GM20000 (cell line): ENCODE measurements at regions not wholly inside any gene's neighbourhood (a gene's known extent, or its start where the extent isn't known, plus 50 kb on each side); places are given as distances from the start of the nearest gene placed in this dataset.

ENCODE experiments used
- DNase-seq: peaks from one replicate; pipeline ENCODE4 v3.0.0; 2012; ENCODE audit warnings: low spot score
- TF ChIP-seq, protein P1 (sequence below): IDR thresholded peaks from 2 replicates; pipeline ENCODE4 v1.5.1; 2012; ENCODE audit warnings: mild to moderate bottlenecking, control low read depth; ENCODE audit errors: extremely low read depth, missing control alignments

- TF ChIP-seq, protein P1, sequence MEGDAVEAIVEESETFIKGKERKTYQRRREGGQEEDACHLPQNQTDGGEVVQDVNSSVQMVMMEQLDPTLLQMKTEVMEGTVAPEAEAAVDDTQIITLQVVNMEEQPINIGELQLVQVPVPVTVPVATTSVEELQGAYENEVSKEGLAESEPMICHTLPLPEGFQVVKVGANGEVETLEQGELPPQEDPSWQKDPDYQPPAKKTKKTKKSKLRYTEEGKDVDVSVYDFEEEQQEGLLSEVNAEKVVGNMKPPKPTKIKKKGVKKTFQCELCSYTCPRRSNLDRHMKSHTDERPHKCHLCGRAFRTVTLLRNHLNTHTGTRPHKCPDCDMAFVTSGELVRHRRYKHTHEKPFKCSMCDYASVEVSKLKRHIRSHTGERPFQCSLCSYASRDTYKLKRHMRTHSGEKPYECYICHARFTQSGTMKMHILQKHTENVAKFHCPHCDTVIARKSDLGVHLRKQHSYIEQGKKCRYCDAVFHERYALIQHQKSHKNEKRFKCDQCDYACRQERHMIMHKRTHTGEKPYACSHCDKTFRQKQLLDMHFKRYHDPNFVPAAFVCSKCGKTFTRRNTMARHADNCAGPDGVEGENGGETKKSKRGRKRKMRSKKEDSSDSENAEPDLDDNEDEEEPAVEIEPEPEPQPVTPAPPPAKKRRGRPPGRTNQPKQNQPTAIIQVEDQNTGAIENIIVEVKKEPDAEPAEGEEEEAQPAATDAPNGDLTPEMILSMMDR = no peak
Observed at GRCh38 chr12:46711756-46712155, 114.0 kb downstream of the SLC38A4 start.

GRCh38 chr12:46710125-46710743 lies 115.6 kb downstream of the SLC38A4 start:
- DNase-seq = no peak
- TF ChIP-seq, protein P1 = no peak

More at GRCh38 chr12:46711756-46712155, 114.0 kb downstream of the SLC38A4 start:
- DNase-seq = no peak

- DNase-seq = no peak
- TF ChIP-seq, protein P1 = no peak
Observed at GRCh38 chr12:46702581-46703344, 123.0 kb downstream of the SLC38A4 start.

GRCh38 chr12:46701356-46701755 lies 124.4 kb downstream of the SLC38A4 start:
- no peak for DNase-seq
- TF ChIP-seq, protein P1 = no peak

DNA sequence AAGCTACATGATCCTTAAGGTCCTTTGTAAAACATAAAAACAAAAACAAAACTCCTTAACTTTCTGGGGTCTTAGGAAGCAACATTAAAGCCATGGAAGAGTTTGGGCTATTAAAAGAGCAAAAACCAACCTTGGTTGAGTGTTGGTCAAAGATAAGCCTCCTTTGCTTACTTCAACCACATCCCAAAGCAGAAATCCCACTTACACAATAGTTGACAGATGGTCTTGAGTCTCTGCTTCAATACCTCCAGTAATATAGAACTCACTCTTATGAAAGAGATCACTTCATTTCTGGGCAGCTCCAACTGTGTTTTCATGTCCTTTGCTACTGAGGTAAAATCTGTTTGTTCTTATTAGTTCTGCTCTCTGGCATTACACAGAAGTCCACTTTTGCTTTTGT lies 125.8 kb downstream of the SLC38A4 start:
- TF ChIP-seq, protein P1 = no peak
- DNase-seq = no peak

DNA sequence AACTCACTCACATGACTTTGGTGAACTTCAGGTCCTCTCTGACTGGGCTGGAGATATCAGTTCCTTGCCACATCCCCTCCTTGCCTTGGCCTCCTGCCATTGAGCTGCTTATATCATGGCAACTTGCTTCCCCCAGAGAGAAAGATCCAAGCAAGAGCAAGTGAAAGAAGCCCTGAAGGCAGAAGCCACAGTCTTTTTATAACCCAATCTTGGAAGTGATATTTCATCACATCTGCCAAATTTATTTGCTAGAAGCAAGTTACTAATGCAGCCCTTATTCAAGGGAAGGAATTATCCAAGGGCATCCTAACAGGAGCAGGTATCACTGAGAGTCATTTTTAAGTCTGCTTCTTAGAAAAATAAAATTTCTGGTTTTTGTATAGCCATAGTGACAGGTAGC lies 127.8 kb downstream of the SLC38A4 start:
- no peak for DNase-seq
- TF ChIP-seq, protein P1 = no peak

DNA sequence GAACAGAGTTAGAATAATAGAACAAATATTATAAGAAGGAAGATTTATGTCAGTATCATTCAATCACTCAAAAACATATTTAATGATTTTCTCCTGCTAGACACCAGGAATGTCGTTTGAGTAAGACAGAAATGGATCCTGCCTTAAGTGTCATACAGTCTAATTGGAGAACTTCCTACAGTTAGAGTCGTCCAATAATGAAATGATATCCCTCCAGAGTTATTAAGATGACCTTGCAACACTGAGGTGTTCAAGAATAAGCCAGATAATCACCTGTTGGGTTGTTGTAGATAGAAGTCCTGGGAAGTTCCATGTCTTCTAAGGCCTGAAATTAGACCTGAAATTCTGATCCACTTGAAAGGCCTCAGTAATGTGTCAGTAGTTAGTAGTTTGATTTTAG lies 132.3 kb downstream of the SLC38A4 start:
- DNase-seq = no peak
- TF ChIP-seq, protein P1 = no peak
